Neural crest cell (in vitro differentiated cells): ENCODE measurements at regions not wholly inside any gene's neighbourhood (a gene's known extent, or its start where the extent isn't known, plus 50 kb on each side); places are given as distances from the start of the nearest gene placed in this dataset.

Experiments
- DNase-seq: peaks from one replicate; pipeline ENCODE4 v3.0.0; 2021; ENCODE audit warnings: low read depth, mixed read lengths, low spot score
- H3K27ac Mint-ChIP-seq: one replicate; pipeline ENCODE4 v1.8.0; 2021; ENCODE audit warnings: mild to moderate bottlenecking, mixed read lengths; ENCODE audit not compliant: unreplicated experiment
- H3K27me3 Mint-ChIP-seq: 2 replicates; pipeline ENCODE4 v1.8.0; 2021; ENCODE audit warnings: low read depth, mild to moderate bottlenecking, mixed read lengths
- H3K36me3 Mint-ChIP-seq: 2 replicates; pipeline ENCODE4 v1.8.0; 2021; ENCODE audit warnings: low read depth, mild to moderate bottlenecking, mixed read lengths
- H3K4me1 Mint-ChIP-seq: 2 replicates; pipeline ENCODE4 v1.8.0; 2021; ENCODE audit warnings: mixed read lengths
- H3K4me3 Mint-ChIP-seq: one replicate; pipeline ENCODE4 v1.8.0; 2021; ENCODE audit warnings: mild to moderate bottlenecking, mixed read lengths
- H3K9me3 Mint-ChIP-seq: 2 replicates; pipeline ENCODE4 v1.8.0; 2021; ENCODE audit warnings: mixed read lengths
- TF ChIP-seq, protein P1 (sequence below): fragments of 200-600 bp; sonication (generic); conservative IDR thresholded peaks from 2 replicates; pipeline ENCODE4 v1.5.0; 2021; ENCODE audit warnings: antibody characterized with exemption, mild to moderate bottlenecking

DNA sequence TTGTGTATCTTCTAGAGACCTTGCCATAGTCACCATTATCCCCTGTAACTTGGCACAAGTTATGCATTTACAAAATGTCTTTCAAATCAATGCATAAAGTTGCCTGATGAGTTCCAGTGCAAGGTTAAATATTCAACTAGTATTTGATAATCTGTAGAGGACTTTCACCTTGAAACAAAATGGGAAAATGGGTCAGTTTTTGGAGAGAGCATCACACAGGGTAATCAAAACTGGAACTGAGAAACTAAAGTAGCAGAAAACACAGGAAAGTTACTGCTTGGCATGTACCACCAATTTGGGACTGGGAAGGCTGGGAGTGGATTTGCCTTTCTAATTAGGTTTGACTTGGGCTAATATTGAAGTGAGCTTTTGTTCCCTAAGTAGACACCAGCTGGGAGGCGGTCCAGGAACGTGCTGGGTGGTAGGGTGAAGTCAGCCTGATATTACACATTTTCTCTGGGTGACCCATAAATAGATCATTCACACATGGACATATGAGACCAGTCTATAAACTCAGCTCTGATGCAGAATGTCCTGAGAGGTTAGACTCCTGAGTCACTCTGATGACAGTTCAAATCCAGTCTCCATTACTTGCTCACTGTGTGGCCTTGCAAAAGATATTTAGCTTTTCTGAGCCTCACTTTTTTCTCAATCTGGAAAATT lies 152.3 kb downstream of the PCTP start:
- no peak overlapping the region for H3K4me3 Mint-ChIP-seq
- H3K9me3 Mint-ChIP-seq, result no peaks in the 10 kb centered on the region
- H3K27ac Mint-ChIP-seq, result no peak overlapping the region
- TF ChIP-seq, protein P1, sequence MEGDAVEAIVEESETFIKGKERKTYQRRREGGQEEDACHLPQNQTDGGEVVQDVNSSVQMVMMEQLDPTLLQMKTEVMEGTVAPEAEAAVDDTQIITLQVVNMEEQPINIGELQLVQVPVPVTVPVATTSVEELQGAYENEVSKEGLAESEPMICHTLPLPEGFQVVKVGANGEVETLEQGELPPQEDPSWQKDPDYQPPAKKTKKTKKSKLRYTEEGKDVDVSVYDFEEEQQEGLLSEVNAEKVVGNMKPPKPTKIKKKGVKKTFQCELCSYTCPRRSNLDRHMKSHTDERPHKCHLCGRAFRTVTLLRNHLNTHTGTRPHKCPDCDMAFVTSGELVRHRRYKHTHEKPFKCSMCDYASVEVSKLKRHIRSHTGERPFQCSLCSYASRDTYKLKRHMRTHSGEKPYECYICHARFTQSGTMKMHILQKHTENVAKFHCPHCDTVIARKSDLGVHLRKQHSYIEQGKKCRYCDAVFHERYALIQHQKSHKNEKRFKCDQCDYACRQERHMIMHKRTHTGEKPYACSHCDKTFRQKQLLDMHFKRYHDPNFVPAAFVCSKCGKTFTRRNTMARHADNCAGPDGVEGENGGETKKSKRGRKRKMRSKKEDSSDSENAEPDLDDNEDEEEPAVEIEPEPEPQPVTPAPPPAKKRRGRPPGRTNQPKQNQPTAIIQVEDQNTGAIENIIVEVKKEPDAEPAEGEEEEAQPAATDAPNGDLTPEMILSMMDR, result no peak
- no peak for DNase-seq
- no peaks in the 10 kb centered on the region for H3K36me3 Mint-ChIP-seq
- peaks cover 10% of the 10 kb centered on the region for H3K27me3 Mint-ChIP-seq
- no peaks in the 10 kb centered on the region for H3K4me1 Mint-ChIP-seq

DNA sequence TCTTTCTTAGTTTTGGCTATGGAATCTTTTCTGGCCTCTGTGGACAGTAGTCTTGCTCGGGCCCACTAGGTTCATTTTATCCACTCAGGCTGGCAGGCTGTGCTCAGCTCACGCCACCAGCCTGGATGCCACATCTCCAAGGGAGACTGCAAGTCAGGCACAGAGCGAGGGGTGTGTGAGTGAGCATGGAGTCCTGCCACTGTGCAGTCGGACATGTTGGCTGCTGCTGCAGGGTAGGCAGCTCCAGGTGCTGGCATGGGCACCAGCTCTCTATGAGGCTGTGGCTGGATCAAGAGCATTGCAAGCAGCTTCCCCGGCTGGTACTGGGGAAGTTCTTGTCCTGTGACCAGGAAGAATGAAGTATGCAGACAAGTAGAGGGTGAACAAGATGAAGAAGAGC lies 158.9 kb downstream of the PCTP start:
- Mint-ChIP-seq H3K27me3 (peaks cover 8% of the 10 kb centered on the region), H3K36me3 (no peaks in the 10 kb centered on the region), H3K27ac (no peak overlapping the region), H3K4me3 (no peak overlapping the region), H3K9me3 (peaks cover 8% of the 10 kb centered on the region), H3K4me1 (no peaks in the 10 kb centered on the region)
- TF ChIP-seq, protein P1, result no peak
- no peak for DNase-seq

DNA sequence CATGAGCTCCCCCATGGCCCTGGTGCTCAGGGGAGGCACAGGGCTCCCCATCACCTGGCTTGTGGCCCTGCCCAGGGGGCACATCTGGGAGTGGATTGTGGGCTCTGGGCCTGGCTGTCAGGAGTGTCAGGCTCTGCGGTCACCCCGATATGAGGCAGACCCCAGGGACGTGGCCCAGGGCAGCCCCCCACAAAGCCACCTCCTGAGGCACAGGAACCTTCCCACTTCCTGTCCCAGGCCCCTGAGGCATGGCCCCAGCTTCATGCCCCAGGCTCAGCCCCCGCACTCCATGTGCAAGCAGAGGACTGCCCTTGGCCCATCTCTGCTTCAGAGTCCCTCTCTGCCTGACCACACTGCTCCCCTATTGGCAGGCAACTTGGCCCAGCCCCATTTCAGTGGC lies 160.3 kb downstream of the PCTP start:
- no peak for DNase-seq
- H3K9me3 Mint-ChIP-seq, result peaks cover 8% of the 10 kb centered on the region
- no peaks in the 10 kb centered on the region for H3K4me1 Mint-ChIP-seq
- H3K36me3 Mint-ChIP-seq, result no peaks in the 10 kb centered on the region
- H3K27me3 Mint-ChIP-seq, result peaks cover 8% of the 10 kb centered on the region
- TF ChIP-seq, protein P1, result no peak
- H3K27ac Mint-ChIP-seq, result no peak overlapping the region
- H3K4me3 Mint-ChIP-seq, result no peak overlapping the region

DNA sequence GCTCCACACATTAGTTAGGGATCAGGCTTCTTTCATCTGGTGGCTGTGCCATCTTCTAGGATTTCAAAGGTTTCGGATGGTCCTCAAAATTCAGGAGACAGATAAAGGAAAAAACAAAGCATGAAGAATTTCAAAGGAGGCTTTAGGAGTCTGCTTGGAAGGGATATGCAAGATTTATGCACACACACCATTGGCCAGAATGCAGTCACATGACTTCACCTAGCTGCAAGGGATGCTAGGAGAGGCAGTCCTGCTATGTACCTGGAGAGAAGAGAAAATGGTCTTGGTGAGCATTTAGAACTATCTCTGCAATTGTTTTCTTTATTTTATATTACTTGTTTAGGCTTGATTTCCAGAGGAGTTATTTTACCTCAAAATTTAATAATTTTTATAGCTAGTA lies 174.6 kb downstream of the PCTP start:
- Mint-ChIP-seq H3K9me3 (peaks cover 4% of the 10 kb centered on the region), H3K36me3 (no peaks in the 10 kb centered on the region), H3K27me3 (peaks cover 7% of the 10 kb centered on the region), H3K27ac (no peak overlapping the region), H3K4me3 (no peak overlapping the region), H3K4me1 (no peaks in the 10 kb centered on the region)
- DNase-seq, result no peak
- TF ChIP-seq, protein P1, result no peak

DNA sequence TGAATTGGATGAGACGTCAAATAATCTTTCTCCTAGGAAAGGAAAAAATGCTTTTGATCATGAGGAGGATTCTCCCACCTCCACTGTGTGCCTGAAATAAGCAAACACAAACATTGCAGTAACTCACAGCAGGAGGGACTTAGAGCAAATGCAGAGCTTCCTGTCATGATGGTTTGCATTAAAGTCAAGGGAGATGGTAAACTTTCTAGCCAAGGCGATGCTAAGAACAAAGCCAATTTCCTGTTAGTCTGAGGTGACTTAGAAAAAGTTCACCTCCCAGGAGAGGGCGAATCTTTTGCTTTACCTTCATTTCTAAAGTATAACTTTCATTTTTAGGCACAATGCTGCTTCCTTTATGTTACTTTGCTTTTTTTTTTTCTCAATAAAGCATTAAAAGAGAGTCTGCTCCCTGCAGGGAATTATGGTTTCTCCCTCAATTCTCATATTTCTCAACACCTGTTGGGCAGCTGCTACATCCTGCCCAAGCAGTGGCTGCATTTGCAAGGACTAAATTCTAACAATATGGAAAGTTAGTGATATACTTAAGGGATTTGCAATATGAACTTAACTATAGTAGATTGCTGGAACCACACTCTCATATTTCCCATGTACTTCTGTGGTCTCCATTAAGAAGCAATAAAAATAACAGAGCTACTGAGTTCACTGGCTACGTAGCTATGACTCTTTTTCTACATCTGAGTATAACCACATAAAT lies 175.6 kb downstream of the PCTP start:
- Mint-ChIP-seq H3K36me3 (no peaks in the 10 kb centered on the region), H3K4me3 (no peak overlapping the region), H3K27ac (no peak overlapping the region), H3K27me3 (peaks cover 3% of the 10 kb centered on the region), H3K4me1 (no peaks in the 10 kb centered on the region), H3K9me3 (peaks cover 4% of the 10 kb centered on the region)
- TF ChIP-seq, protein P1, result no peak
- no peak for DNase-seq
